PC-9 (cell line): ENCODE measurements at regions not wholly inside any gene's neighbourhood (a gene's known extent, or its start where the extent isn't known, plus 50 kb on each side); places are given as distances from the start of the nearest gene placed in this dataset.

ENCODE experiments used
- BruUV-seq: library from RNA; stranded (reverse); fragments of 400-500 nt; replicated peaks from 2 replicates; lab custom pipeline; 2021; lab: Mats Ljungman, UMichigan
- CTCF ChIA-PET: fragments of 300-600 bp; sonication (Branson Sonifier 250); formaldehyde crosslinking; loops from one replicate; lab custom pipeline; 2022; ENCODE audit warnings: antibody characterized with exemption; lab: Charles Lee
- POLR2A ChIA-PET: fragments of 300-600 bp; sonication (Branson Sonifier 250); formaldehyde crosslinking; loops from one replicate; lab custom pipeline; 2022; ENCODE audit warnings: antibody characterized with exemption; ENCODE audit not compliant: unreplicated experiment; lab: Charles Lee
- DNase-seq, 2 experiments: peaks; one replicate each; pipeline versions ENCODE4 v3.0.0 to v3.0.0-alpha.2; 2015 to 2022; ENCODE audit warnings: mixed read lengths in 1 of 2
- H2AFZ ChIP-seq: fragments of 200-600 bp; sonication (generic); 2 replicates; pipeline ENCODE4 v1.8.1; 2017; ENCODE audit warnings: antibody characterized with exemption
- H3F3A ChIP-seq: fragments of 200-600 bp; sonication (generic); 2 replicates; pipeline ENCODE4 v1.8.1; 2017; ENCODE audit warnings: antibody characterized with exemption, mild to moderate bottlenecking, low read depth; ENCODE audit not compliant: insufficient read depth
- H3K27ac ChIP-seq: fragments of 200-600 bp; sonication (generic); 2 replicates; pipeline ENCODE4 v1.6.1; 2016; ENCODE audit warnings: mixed run types
- H3K27me3 ChIP-seq: fragments of 200-600 bp; sonication (generic); 2 replicates; pipeline ENCODE4 v1.6.1; 2016; ENCODE audit warnings: low read depth, mixed run types; ENCODE audit not compliant: insufficient read depth
- H3K36me3 ChIP-seq: fragments of 200-600 bp; sonication (generic); 2 replicates; pipeline ENCODE4 v1.6.1; 2016; ENCODE audit warnings: low read depth, mixed run types
- H3K4me1 ChIP-seq: fragments of 200-600 bp; sonication (generic); replicated peaks from 2 replicates; pipeline ENCODE4 v1.6.1; 2016; ENCODE audit warnings: mixed run types; ENCODE audit not compliant: insufficient read depth
- H3K4me2 ChIP-seq: fragments of 200-600 bp; sonication (generic); 2 replicates; pipeline ENCODE4 v1.6.1; 2017; ENCODE audit warnings: mixed run types
- H3K4me3 ChIP-seq: fragments of 200-600 bp; sonication (generic); 2 replicates; pipeline ENCODE4 v1.6.1; 2016; ENCODE audit warnings: mixed run types
- H3K79me2 ChIP-seq: fragments of 200-600 bp; sonication (generic); 2 replicates; pipeline ENCODE4 v1.6.1; 2017; ENCODE audit warnings: low read depth, mixed run types
- H3K9me2 ChIP-seq: fragments of 200-600 bp; sonication (generic); 2 replicates; pipeline ENCODE4 v1.8.1; 2017; ENCODE audit warnings: mild to moderate bottlenecking; ENCODE audit not compliant: insufficient read depth
- H3K9me3 ChIP-seq: fragments of 200-600 bp; sonication (generic); 2 replicates; pipeline ENCODE4 v1.8.1; 2016; ENCODE audit warnings: low read depth; ENCODE audit not compliant: insufficient read depth
- H4K20me1 ChIP-seq: fragments of 200-600 bp; sonication (generic); 2 replicates; pipeline ENCODE4 v1.8.1; 2017; ENCODE audit not compliant: insufficient read depth
- EZH2 ChIP-seq: fragments of 200-600 bp; sonication (generic); IDR thresholded peaks from 2 replicates; pipeline ENCODE4 v1.8.0; 2017; ENCODE audit warnings: antibody characterized with exemption, low read depth
- intact Hi-C: fragments of 100-400 bp; cut with micrococcal nuclease; formaldehyde crosslinking; loops from one replicate; pipeline ENCODE4 v1.10.0; 2022; ENCODE audit not compliant: unreplicated experiment
- TF ChIP-seq, protein P1 (sequence below): fragments of 200-600 bp; sonication (generic); conservative IDR thresholded peaks from 2 replicates; pipeline ENCODE4 v1.6.1; 2017; ENCODE audit warnings: mixed run types, antibody characterized with exemption, mild to moderate bottlenecking, moderate library complexity

DNA sequence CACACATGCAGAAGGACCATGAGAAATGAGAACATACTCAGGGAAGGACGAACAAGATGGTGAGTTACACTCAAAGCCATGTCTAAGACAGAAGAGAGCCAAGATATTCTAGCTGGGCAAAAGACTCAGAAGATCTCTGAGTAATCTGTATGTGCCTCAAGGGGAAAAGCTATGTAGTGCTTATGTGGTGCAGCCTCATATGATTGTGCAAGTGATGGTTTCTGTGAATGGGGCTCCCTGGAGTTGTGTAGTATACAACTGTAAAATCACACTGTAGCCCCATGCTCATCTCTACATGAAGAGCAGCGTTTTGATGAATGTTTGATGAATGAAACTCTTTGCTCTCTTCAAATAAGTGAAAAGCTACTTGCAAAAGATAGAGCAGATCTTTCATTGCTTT is 57.5 kb downstream of the OSR1 start:
- Histone ChIP-seq H3K4me3 (no peak overlapping the region), H3F3A (peaks cover 10% of the 10 kb centered on the region; the same call in 1 of the 2 replicates), H3K79me2 (no peaks in the 10 kb centered on the region), H2AFZ (no peak overlapping the region), H3K27ac (no peak overlapping the region), H3K4me2 (no peak overlapping the region), H4K20me1 (no peaks in the 10 kb centered on the region), H3K9me3 (peaks cover 14% of the 10 kb centered on the region; the same call in 1 of the 2 replicates), H3K36me3 (peaks cover 7% of the 10 kb centered on the region), H3K9me2 (0 out of 2 replicates have a peak, but pooled peaks cover 4% of the 10 kb centered on the region), H3K4me1 (peaks cover 16% of the 10 kb centered on the region), H3K27me3 (no peaks in the 10 kb centered on the region)
- DNase-seq: no peak
- no TSS peak for BruUV-seq
- intact Hi-C loops: no loop called here
- CTCF ChIA-PET: interaction anchor here (0.5 to 0.7 kb wide), 2 partner anchors 25 to 304 kb away, joined by 3 to 4 read pairs; no protein-coding TSS in a partner anchor
- no peak for TF ChIP-seq EZH2
- TF ChIP-seq, protein P1, sequence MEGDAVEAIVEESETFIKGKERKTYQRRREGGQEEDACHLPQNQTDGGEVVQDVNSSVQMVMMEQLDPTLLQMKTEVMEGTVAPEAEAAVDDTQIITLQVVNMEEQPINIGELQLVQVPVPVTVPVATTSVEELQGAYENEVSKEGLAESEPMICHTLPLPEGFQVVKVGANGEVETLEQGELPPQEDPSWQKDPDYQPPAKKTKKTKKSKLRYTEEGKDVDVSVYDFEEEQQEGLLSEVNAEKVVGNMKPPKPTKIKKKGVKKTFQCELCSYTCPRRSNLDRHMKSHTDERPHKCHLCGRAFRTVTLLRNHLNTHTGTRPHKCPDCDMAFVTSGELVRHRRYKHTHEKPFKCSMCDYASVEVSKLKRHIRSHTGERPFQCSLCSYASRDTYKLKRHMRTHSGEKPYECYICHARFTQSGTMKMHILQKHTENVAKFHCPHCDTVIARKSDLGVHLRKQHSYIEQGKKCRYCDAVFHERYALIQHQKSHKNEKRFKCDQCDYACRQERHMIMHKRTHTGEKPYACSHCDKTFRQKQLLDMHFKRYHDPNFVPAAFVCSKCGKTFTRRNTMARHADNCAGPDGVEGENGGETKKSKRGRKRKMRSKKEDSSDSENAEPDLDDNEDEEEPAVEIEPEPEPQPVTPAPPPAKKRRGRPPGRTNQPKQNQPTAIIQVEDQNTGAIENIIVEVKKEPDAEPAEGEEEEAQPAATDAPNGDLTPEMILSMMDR: no peak
- POLR2A ChIA-PET: interaction anchor here (0.7 kb wide), 1 partner anchor 25 kb away, joined by 4 read pairs; no protein-coding TSS in a partner anchor

DNA sequence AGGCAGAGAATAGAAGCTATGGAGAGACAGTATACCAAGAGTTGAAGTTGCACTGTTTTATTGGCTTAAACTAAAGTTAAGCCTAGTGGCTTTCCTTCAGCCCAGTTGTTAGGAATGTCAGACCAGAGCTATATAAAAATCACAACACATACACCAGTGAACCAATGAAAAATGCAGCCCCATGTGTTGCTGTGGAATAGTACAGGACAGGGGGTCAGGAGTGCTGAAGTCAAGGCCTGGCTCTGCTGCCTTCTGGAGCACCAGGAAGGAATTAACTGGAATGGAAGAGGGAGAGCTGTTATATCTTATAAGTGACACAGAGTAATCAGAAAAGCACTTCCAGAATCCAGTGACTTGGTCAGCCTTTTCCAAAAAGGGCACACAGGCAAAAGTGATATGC is 58.9 kb downstream of the OSR1 start:
- H3F3A ChIP-seq: no peaks in the 10 kb centered on the region
- peaks cover 4% of the 10 kb centered on the region; the same call in 1 of the 2 replicates for H3K36me3 ChIP-seq
- H3K27ac ChIP-seq: no peak overlapping the region
- H3K4me2 ChIP-seq: no peak overlapping the region
- no peaks in the 10 kb centered on the region for H3K27me3 ChIP-seq
- CTCF ChIA-PET: no interaction called here
- BruUV-seq: no TSS peak
- no peaks in the 10 kb centered on the region for H3K79me2 ChIP-seq
- DNase-seq: no peak
- TF ChIP-seq, protein P1: no peak
- no peak for TF ChIP-seq EZH2
- POLR2A ChIA-PET: no interaction called here
- peaks cover 4% of the 10 kb centered on the region; the same call in 1 of the 2 replicates for H3K9me3 ChIP-seq
- intact Hi-C loops: no loop called here
- H2AFZ ChIP-seq: no peak overlapping the region
- H3K4me3 ChIP-seq: no peak overlapping the region
- H4K20me1 ChIP-seq: no peaks in the 10 kb centered on the region
- 0 out of 2 replicates have a peak, but pooled peaks cover 4% of the 10 kb centered on the region for H3K9me2 ChIP-seq
- H3K4me1 ChIP-seq: peaks cover 4% of the 10 kb centered on the region; the same call in 1 of the 2 replicates

DNA sequence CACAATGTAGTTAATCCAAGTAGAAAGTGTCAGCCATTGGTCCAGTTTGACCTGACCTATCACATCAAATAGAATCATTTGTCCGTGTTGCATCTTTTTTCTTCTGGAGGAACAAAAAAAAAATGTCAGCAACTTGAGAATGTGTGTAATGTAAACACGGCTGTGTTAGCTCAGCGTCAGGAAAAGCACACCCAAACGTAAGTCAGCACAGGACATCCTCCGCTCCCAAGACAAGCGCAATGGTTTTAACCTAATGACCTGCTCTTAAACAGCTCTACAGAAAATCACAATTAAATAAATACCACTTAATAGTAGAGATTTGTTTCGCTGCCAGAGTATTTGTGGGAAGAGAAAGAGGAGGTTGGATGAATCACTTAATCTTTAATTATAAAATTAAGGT is 59.4 kb downstream of the OSR1 start:
- BruUV-seq: no TSS peak
- Histone ChIP-seq H3K27ac (no peak overlapping the region), H3K4me3 (no peak overlapping the region), H3K4me1 (no peaks in the 10 kb centered on the region), H3K9me3 (no peaks in the 10 kb centered on the region; the same call in 1 of the 2 replicates), H3K4me2 (no peak overlapping the region), H3K36me3 (no peaks in the 10 kb centered on the region), H3K9me2 (peaks cover 8% of the 10 kb centered on the region; the same call in 1 of the 2 replicates), H2AFZ (no peak overlapping the region), H3F3A (no peaks in the 10 kb centered on the region), H4K20me1 (no peaks in the 10 kb centered on the region), H3K79me2 (no peaks in the 10 kb centered on the region), H3K27me3 (no peaks in the 10 kb centered on the region)
- TF ChIP-seq EZH2: no peak
- TF ChIP-seq, protein P1: no peak
- no peak for DNase-seq
- POLR2A ChIA-PET: no interaction called here
- CTCF ChIA-PET: no interaction called here
- intact Hi-C loops: no loop called here
